ENCODE measurements at regions not wholly inside any gene's neighbourhood (a gene's known extent, or its start where the extent isn't known, plus 50 kb on each side); places are given as distances from the start of the nearest gene placed in this dataset.

GRCh38 chr16:22627043-22627442 lies 116.4 kb downstream of the NPIPB5 start:
- no peak overlapping the region for H3K27ac ChIP-seq
- intact Hi-C loops (cut with DNase I) = no loop called here

GRCh38 chr16:22628994-22629393 lies 118.3 kb downstream of the NPIPB5 start:
- TF ChIP-seq CTCF (IDR thresholded peaks at IDR 0.05) (no peak), POLR2A (IDR thresholded peaks at IDR 0.05) (no peak)
- no peak overlapping the region for H3K4me3 ChIP-seq
- no peaks in the 10 kb centered on the region for H3K9me3 ChIP-seq
- H3K27me3 ChIP-seq = no peaks in the 10 kb centered on the region
- H3K36me3 ChIP-seq (replicated peaks in 1 of 2; ENCODE audit: insufficient read depth in 1 of 2, low read depth in 2 of 2) = no peaks in the 10 kb centered on the region
- intact Hi-C loops (cut with DNase I) = no loop called here
- peaks cover 19% of the 10 kb centered on the region for H3K4me1 ChIP-seq
- no peak for DNase-seq
- 91 to 98% methylated on average over 2 of the region's 2 CpGs for WGBS, 2 donors
- H3K27ac ChIP-seq = no peak overlapping the region
- no peak for ATAC-seq

More at GRCh38 chr16:22627043-22627442, 116.4 kb downstream of the NPIPB5 start:
- Histone ChIP-seq H3K4me3 (no peak overlapping the region), H3K27me3 (no peaks in the 10 kb centered on the region), H3K36me3 (replicated peaks in 1 of 2; ENCODE audit: insufficient read depth in 1 of 2, low read depth in 2 of 2) (no peaks in the 10 kb centered on the region), H3K4me1 (peaks cover 21% of the 10 kb centered on the region), H3K9me3 (no peaks in the 10 kb centered on the region)
- 19 to 27% methylated on average over 5 of the region's 5 CpGs for WGBS, 2 donors
- ATAC-seq (peak; percentile 71), DNase-seq (peak; percentile 75 to 78 (median 78))
- no peak for TF ChIP-seq CTCF (IDR thresholded peaks at IDR 0.05)
- no peak for TF ChIP-seq POLR2A (IDR thresholded peaks at IDR 0.05)

GRCh38 chr16:22630242-22630641 lies 119.6 kb downstream of the NPIPB5 start:
- intact Hi-C loops (cut with DNase I) = no loop called here
- TF ChIP-seq POLR2A (IDR thresholded peaks at IDR 0.05) = no peak
- TF ChIP-seq CTCF (IDR thresholded peaks at IDR 0.05) = no peak
- no peak overlapping the region for H3K27ac ChIP-seq
- H3K4me1 ChIP-seq = peaks cover 15% of the 10 kb centered on the region
- no peaks in the 10 kb centered on the region for H3K36me3 ChIP-seq (replicated peaks in 1 of 2; ENCODE audit: insufficient read depth in 1 of 2, low read depth in 2 of 2)
- 85 to 92% methylated on average over 4 of the region's 4 CpGs for WGBS, 2 donors
- no peak for ATAC-seq
- DNase-seq = no peak
- no peak overlapping the region for H3K4me3 ChIP-seq
- H3K27me3 ChIP-seq = no peaks in the 10 kb centered on the region
- H3K9me3 ChIP-seq = no peaks in the 10 kb centered on the region

- no peaks in the 10 kb centered on the region for H3K27me3 ChIP-seq
- no peak overlapping the region for H3K4me3 ChIP-seq
- no peaks in the 10 kb centered on the region for H3K9me3 ChIP-seq
- intact Hi-C loops (cut with DNase I) = no loop called here
- no peak for ATAC-seq
- no peaks in the 10 kb centered on the region for H3K36me3 ChIP-seq (replicated peaks in 1 of 2; ENCODE audit: insufficient read depth in 1 of 2, low read depth in 2 of 2)
- 85 to 87% methylated on average over 9 of the region's 9 CpGs for WGBS, 2 donors
- TF ChIP-seq CTCF (IDR thresholded peaks at IDR 0.05) (no peak), POLR2A (IDR thresholded peaks at IDR 0.05) (no peak)
- DNase-seq = no peak
- H3K27ac ChIP-seq = no peak overlapping the region
- H3K4me1 ChIP-seq = peaks cover 11% of the 10 kb centered on the region
Observed at GRCh38 chr16:22631264-22631663, 120.6 kb downstream of the NPIPB5 start.

- no peaks in the 10 kb centered on the region for H3K36me3 ChIP-seq (replicated peaks in 1 of 2; ENCODE audit: insufficient read depth in 1 of 2, low read depth in 2 of 2)
- no peak overlapping the region for H3K27ac ChIP-seq
- WGBS, 2 donors = 33 to 37% methylated on average over 4 of the region's 4 CpGs
- no peak overlapping the region for H3K4me3 ChIP-seq
- H3K9me3 ChIP-seq = no peaks in the 10 kb centered on the region
- intact Hi-C loops (cut with DNase I) = no loop called here
- no peaks in the 10 kb centered on the region for H3K4me1 ChIP-seq
- ATAC-seq = no peak
- TF ChIP-seq CTCF (IDR thresholded peaks at IDR 0.05) (no peak), POLR2A (IDR thresholded peaks at IDR 0.05) (no peak)
- no peaks in the 10 kb centered on the region for H3K27me3 ChIP-seq
- no peak for DNase-seq
Observed at GRCh38 chr16:22632606-22633005, 121.9 kb downstream of the NPIPB5 start.
